HG02759 (cell line): ENCODE measurements at regions not wholly inside any gene's neighbourhood (a gene's known extent, or its start where the extent isn't known, plus 50 kb on each side); places are given as distances from the start of the nearest gene placed in this dataset.

ENCODE experiments used
- ATAC-seq: cut with Tn5 transposase; IDR thresholded peaks from one replicate; pipeline ENCODE4 v1.9.1; 2021; ENCODE audit warnings: mild to moderate bottlenecking, moderate library complexity; ENCODE audit not compliant: unreplicated experiment

- ATAC-seq, result no peak
Observed at GRCh38 chr2:181240844-181241243, 216.3 kb upstream of the ITGA4 start.

GRCh38 chr2:181241366-181241765 is 215.8 kb upstream of the ITGA4 start:
- peak; percentile 22 for ATAC-seq

GRCh38 chr2:181241797-181242196 is 215.4 kb upstream of the ITGA4 start:
- peak; percentile 85 for ATAC-seq

- no peak for ATAC-seq
Observed at GRCh38 chr2:181242262-181242661, 214.9 kb upstream of the ITGA4 start.

- ATAC-seq, result no peak
Observed at GRCh38 chr2:181243319-181243718, 213.9 kb upstream of the ITGA4 start.

GRCh38 chr2:181250691-181251090 is 206.5 kb upstream of the ITGA4 start:
- ATAC-seq, result no peak

- ATAC-seq, result peak; percentile 44
Observed at GRCh38 chr2:181252262-181253148, 204.7 kb upstream of the ITGA4 start.

GRCh38 chr2:181253438-181253837 is 203.7 kb upstream of the ITGA4 start:
- no peak for ATAC-seq

- no peak for ATAC-seq
Observed at GRCh38 chr2:181255651-181256050, 201.5 kb upstream of the ITGA4 start.

- ATAC-seq, result no peak
Observed at GRCh38 chr2:181258720-181259119, 198.5 kb upstream of the ITGA4 start.

- ATAC-seq, result peak; percentile 39
Observed at GRCh38 chr2:181262782-181263181, 194.4 kb upstream of the ITGA4 start.

- no peak for ATAC-seq
Observed at GRCh38 chr2:181264001-181264400, 193.2 kb upstream of the ITGA4 start.

- no peak for ATAC-seq
Observed at GRCh38 chr2:181264441-181264840, 192.7 kb upstream of the ITGA4 start.

- ATAC-seq, result no peak
Observed at GRCh38 chr2:181266614-181267013, 190.6 kb upstream of the ITGA4 start.

- peak; percentile 83 for ATAC-seq
Observed at GRCh38 chr2:181268174-181268867, 188.9 kb upstream of the ITGA4 start.

GRCh38 chr2:181273986-181274385 is 183.2 kb upstream of the ITGA4 start:
- no peak for ATAC-seq

GRCh38 chr2:181275643-181276070 is 181.5 kb upstream of the ITGA4 start:
- ATAC-seq, result no peak

GRCh38 chr2:181281206-181281832 is 175.9 kb upstream of the ITGA4 start:
- ATAC-seq, result peak; percentile 44

- ATAC-seq, result no peak
Observed at GRCh38 chr2:181285116-181285515, 172.1 kb upstream of the ITGA4 start.

- ATAC-seq, result no peak
Observed at GRCh38 chr2:181289698-181290097, 167.5 kb upstream of the ITGA4 start.

GRCh38 chr2:181290182-181290581 is 167.0 kb upstream of the ITGA4 start:
- no peak for ATAC-seq

GRCh38 chr2:181294979-181295378 is 162.2 kb upstream of the ITGA4 start:
- no peak for ATAC-seq
